ENCODE measurements at regions not wholly inside any gene's neighbourhood (a gene's known extent, or its start where the extent isn't known, plus 50 kb on each side); places are given as distances from the start of the nearest gene placed in this dataset.

DNA sequence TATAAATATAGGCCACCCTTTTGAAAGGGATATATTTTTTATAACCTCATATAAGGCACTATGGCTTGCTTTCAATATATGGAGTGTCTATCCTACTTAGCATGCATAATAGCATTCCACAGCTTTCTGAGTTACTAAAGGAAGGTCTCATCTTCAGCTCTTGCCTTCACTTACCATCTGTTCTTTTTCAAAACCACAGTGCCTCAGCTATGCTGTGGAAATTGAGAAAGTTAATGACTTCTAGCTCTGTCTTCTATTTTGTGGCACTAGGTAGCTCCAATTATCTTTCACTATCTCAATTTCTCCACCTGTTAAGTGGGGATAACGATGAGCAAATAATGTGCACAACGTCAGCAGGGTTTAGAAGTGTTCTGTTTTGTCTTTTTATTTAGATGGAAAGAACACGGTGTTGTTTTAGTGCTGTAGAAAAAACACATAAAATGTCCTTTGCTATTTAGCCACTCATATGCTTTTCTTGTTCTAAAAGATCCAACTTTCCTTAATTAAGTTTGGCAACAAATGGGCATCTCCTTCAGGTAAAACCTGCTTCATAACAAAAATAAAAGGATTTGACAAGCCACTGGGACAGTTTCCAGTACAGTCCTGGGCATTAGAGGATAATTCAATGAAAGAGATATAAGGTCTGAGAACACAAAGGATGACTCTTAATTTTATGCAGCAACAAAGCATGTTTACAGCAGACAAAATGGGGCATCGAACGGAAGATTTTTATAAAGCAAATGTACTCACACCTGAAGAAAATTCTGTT, 462.0 kb upstream of the SYT1 start:
- no peak for TF ChIP-seq CTCF (conservative IDR thresholded peaks at IDR 0.05; ENCODE audit: low read depth, low read length)
- TF ChIP-seq EZH2phosphoT487 (IDR thresholded peaks at IDR 0.05; ENCODE audit: borderline replicate concordance, low read length), result no peak
